NOMO-1 (cell line): ENCODE measurements at regions not wholly inside any gene's neighbourhood (a gene's known extent, or its start where the extent isn't known, plus 50 kb on each side); places are given as distances from the start of the nearest gene placed in this dataset.
"Not testable (repeated sequence)": the region's sequence is repeated elsewhere in the genome, so short reads cannot be mapped to it uniquely, and the experiment has no call there.

Experiments
- DNase-seq, 2 experiments: peaks; one replicate each; lab custom pipeline; 2025; ENCODE audit not compliant: unreplicated experiment in 2 of 2; lab: John Stamatoyannopoulos, UW

DNA sequence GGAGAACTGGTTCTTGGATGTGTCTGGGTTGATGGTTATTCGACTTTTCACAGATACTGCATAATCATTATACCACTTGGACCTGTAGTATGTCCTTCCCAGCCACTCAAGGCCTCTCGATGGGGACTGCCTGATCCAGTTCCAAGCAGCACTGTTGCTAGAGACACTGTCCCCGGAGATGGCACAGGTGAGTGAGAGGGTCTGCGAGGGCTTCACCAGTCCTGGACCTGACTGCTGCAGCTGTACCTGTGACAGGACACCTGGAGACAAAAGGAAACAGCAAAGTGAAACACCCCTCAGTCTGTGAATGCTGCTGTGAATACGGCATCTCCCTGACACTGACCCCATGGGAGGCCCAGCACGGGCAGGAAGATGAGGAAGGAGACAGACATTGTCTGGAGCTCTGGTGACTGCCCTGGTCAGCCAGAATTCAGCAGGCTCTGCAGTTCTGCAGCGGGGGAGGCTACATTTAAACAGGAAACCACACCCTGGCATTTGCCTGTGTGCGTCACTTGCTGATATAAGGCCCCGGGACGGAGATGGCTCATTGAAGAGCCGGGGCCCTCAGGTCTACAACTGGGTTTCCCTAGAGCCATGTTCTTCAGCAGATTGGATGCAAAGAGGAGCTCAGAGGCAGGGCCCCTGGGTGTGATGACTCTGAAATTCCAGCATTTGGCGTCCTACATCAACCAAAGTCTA is 413.6 kb downstream of the TMEM121 start:
- no peak for DNase-seq

GRCh38 chr14:105940534-105941225 is 414.3 kb downstream of the TMEM121 start:
- DNase-seq, result no peak

DNA sequence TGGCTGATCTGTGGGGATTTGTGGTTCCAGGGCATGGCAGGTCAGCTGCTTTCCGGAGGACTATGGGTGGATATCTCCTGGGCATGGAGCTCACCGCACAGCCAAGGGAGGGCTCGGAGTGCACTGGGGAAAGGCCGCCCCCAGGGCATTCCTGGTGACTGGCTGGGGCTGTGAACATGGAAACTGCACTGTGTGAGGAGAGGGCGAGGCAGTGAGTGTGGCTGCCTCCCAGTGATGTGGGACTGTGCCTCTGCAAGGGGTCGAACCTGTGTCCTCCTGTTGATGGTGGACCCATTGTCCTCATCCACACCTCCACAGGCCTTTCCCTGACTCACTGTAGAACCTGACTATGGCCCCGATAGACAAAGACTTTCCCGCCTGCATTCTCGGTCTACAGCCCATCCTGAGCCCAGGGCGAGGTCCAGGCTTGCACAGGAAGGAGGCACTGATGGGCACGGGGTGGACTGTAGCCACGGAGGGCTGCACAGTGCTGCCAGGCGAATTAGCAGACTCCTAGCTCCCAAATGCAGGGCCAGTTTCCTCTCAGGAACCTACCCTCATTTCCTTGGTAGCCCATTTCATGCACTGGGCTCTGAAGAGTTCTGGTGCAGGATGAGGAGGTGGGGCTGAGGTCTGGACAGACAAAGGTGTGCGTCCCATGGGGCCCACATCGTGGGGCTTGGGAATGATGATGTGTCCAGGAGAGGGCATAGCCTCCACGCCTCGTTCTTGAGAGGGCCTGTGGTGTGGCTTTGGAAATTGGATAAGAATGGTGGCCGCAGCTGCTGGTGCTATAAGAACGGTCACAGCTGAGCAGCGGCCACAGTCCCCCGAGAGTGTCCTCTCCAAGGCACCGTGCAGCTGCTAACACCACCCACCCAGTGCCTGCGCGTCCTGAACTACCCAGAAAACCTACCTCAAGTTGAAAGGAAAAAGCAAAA is 415.1 kb downstream of the TMEM121 start:
- DNase-seq, result no peak

- DNase-seq, result not testable (repeated sequence)
Measured at GRCh38 chr14:105942725-105943124, 416.3 kb downstream of the TMEM121 start.

GRCh38 chr14:105943973-105944602 is 417.7 kb downstream of the TMEM121 start:
- no peak for DNase-seq

- DNase-seq, result peak; percentile 61 to 64
Measured at GRCh38 chr14:105944632-105945610, 418.5 kb downstream of the TMEM121 start.

- peak in 1 of 2 experiments; percentile 13 for DNase-seq
Measured at GRCh38 chr14:105945896-105946295, 419.5 kb downstream of the TMEM121 start.

GRCh38 chr14:105947599-105947998 is 421.2 kb downstream of the TMEM121 start:
- DNase-seq, result no peak

DNA sequence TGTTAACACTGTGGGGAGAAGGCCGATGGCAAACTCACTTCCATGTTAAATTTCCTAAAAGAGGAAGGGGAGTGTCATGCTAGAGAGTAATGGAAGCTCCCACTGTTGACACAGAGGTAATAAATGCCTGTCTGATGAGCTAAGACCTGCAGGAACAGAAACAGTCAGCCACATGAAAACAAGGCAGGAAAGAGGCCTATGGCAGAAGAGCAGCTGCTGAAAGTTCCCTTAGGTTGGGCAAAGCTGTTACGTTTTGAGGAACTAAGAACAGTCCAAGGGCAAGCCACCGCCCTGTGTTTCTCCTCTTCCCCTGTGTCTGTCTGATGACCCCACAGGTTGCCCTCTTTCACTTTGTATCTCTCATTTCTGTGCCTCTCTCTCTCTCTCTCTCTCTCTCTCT is 422.6 kb downstream of the TMEM121 start:
- DNase-seq, result peak; percentile 78 to 90

- DNase-seq, result not testable (repeated sequence)
Measured at GRCh38 chr14:105950364-105950892, 424.0 kb downstream of the TMEM121 start.

- no peak for DNase-seq
Measured at GRCh38 chr14:105951399-105951798, 425.0 kb downstream of the TMEM121 start.

DNA sequence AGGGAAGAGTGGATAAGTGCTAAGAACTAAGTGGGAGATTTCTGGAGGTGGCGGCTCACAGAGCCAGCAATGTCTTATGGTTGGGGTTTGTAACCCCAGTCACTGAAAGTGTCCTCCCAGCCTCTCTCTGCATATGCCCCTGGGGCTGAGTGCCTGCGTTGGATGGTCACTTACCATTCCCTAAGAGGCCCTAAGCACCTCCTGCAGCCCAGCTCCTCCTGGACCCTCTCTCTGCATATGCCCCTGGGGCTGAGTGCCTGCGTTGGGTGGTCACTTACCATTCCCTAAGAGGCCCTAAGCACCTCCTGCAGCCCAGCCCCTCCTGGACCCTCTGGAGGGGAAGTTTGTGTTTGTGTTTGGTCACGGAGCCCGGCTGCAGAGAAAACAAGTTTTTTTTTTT is 425.8 kb downstream of the TMEM121 start:
- DNase-seq, result no peak

GRCh38 chr14:105952826-105953225 is 426.4 kb downstream of the TMEM121 start:
- DNase-seq, result no peak

GRCh38 chr14:105961625-105962024 is 435.2 kb downstream of the TMEM121 start:
- DNase-seq, result not testable (repeated sequence)

DNA sequence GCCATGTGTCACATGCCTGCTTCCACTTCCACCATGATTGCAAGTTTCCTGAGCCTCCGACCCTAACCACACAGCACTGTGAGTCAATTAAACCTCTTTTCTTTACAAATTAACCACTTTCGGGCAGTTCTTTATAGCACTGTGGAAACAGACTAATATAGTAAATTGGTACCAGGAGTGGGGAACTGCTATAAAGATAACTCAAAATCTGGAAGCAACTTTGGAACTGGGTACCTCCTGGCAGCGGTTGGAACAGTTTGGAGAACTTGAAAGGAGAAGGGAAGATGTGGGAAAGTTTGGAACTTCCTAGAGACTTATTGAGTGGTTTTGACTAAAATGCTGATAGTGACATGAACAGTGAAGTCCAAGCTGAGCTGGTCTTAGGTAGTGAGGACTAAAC is 436.1 kb downstream of the TMEM121 start:
- DNase-seq, result no peak

- DNase-seq, result no peak
Measured at GRCh38 chr14:105968291-105968690, 441.9 kb downstream of the TMEM121 start.

- peak; percentile 7 to 54 for DNase-seq
Measured at GRCh38 chr14:105969026-105969425, 442.6 kb downstream of the TMEM121 start.

GRCh38 chr14:105970821-105971220 is 444.4 kb downstream of the TMEM121 start:
- not testable (repeated sequence) for DNase-seq
